Thymus (tissue), 11 donors: ENCODE measurements at regions not wholly inside any gene's neighbourhood (a gene's known extent, or its start where the extent isn't known, plus 50 kb on each side); places are given as distances from the start of the nearest gene placed in this dataset.

Experiments used
- DNase-seq, 9 donors: peaks; one replicate each; pipeline ENCODE4 v3.0.0-alpha.2; 2013; ENCODE audit warnings: low spot score in 9 of 9, low read depth in 6 of 9, missing footprints in 1 of 9
- H3K27ac ChIP-seq, 2 donors: one replicate each; pipeline ENCODE4 v1.5.1; 2013; ENCODE audit warnings: control low read depth in 1 of 2, low read depth in 1 of 2, low read length in 1 of 2, mild to moderate bottlenecking in 1 of 2, moderate library complexity in 1 of 2
- H3K27me3 ChIP-seq, 2 donors: one replicate each; pipeline ENCODE4 v1.5.1; 2013; ENCODE audit warnings: low read length in 1 of 2; ENCODE audit not compliant: control insufficient read depth in 2 of 2, insufficient read depth in 1 of 2
- H3K36me3 ChIP-seq, 2 donors: one replicate each; pipeline ENCODE4 v1.5.1; 2013; ENCODE audit warnings: low read length in 1 of 2, mild to moderate bottlenecking in 1 of 2, moderate library complexity in 1 of 2; ENCODE audit not compliant: control insufficient read depth in 2 of 2, insufficient read depth in 2 of 2
- H3K4me1 ChIP-seq, 2 donors: one replicate each; pipeline ENCODE4 v1.5.1; 2013; ENCODE audit warnings: low read length in 2 of 2; ENCODE audit not compliant: control insufficient read depth in 2 of 2, insufficient read depth in 2 of 2
- H3K4me3 ChIP-seq, 2 donors: one replicate each; pipeline ENCODE4 v1.5.1; 2013; ENCODE audit warnings: low read length in 2 of 2, control low read depth in 1 of 2, mild to moderate bottlenecking in 1 of 2
- H3K9me3 ChIP-seq, 2 donors: one replicate each; pipeline ENCODE4 v1.5.1; 2013; ENCODE audit warnings: low read length in 1 of 2, mild to moderate bottlenecking in 1 of 2; ENCODE audit not compliant: control insufficient read depth in 2 of 2, insufficient read depth in 1 of 2
- WGBS: extraction: QIAGEN DNeasy Blood & Tissue Kit; methylation state at CpG from one replicate; pipeline ENCODE4 v1.1.7; 2013; 5-methylcytosine and 5-hydroxymethylcytosine counted together
- donor health status: healthy.

DNA sequence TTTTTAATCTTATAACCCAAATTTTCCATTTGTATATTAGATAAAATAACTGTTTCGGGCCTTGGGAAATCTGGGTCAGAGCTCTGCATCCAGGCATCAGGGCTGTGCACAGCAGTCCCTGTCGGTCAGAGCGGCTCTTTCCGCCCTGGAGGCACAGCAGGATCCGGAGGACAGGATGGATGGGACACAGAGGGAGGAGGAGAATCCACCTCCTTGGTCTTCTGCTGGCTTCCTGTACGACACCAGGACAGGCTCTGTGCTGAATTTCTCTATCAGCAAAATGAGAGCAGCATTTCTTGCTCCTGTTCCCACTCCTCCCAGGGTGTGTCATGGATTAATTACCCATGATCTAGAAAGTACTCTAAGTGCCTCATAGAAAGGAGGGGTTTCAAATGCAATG lies 254.9 kb downstream of the SKAP2 start:
- H3K4me1 ChIP-seq, result no peaks in the 10 kb centered on the region
- 95% methylated on average over 6 of the region's 6 CpGs for WGBS
- no peak overlapping the region for H3K4me3 ChIP-seq
- no peak for DNase-seq
- H3K9me3 ChIP-seq, result no peaks in the 10 kb centered on the region
- no peaks in the 10 kb centered on the region for H3K36me3 ChIP-seq
- no peak overlapping the region for H3K27ac ChIP-seq
- no peaks in the 10 kb centered on the region for H3K27me3 ChIP-seq

DNA sequence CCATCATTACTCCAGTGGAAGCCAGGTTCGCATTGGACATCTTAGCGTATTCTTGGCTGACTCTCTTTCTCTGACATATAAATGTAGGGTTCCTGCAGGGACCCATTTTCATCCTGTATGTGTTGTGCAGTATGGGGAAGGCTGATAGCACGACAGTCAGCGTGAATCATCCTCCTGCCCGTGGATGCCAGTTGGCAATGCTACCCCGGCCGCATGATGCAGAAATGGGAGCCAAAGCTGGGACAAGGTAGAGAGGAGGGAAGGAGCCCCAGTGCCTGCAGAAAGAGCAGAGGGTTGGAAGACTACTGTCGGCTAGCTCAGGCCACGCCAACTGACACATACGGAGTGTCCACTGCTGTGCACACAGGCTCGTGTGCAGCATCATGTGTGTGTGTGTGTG lies 251.6 kb downstream of the SKAP2 start:
- Histone ChIP-seq H3K27me3 (no peaks in the 10 kb centered on the region), H3K27ac (no peak overlapping the region), H3K36me3 (no peaks in the 10 kb centered on the region), H3K9me3 (no peaks in the 10 kb centered on the region), H3K4me1 (no peaks in the 10 kb centered on the region), H3K4me3 (no peak overlapping the region)
- no peak for DNase-seq
- 96% methylated on average over 11 of the region's 11 CpGs for WGBS

DNA sequence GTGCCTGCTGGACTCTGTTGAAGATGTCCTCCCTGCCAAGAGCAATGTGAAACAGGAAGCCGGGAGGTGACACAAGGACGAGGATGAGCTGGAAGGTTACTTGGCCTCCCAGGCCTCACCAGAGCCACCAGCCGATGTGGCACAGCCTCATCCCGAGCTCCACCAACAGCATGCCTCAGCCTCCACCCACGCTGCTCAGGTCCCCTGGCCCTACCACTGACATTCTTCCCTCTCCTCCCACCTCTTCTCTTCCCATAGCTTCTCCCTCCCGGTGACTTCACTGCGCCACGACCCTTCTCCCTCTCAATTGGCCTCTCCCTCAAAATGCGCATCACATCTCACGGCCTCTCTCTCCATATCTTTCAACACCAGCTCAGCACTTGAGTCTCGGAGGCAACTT lies 249.9 kb downstream of the SKAP2 start:
- DNase-seq, result no peak
- H3K27ac ChIP-seq, result no peak overlapping the region
- no peaks in the 10 kb centered on the region for H3K27me3 ChIP-seq
- H3K9me3 ChIP-seq, result no peaks in the 10 kb centered on the region
- no peaks in the 10 kb centered on the region for H3K4me1 ChIP-seq
- no peak overlapping the region for H3K4me3 ChIP-seq
- WGBS, result 97% methylated on average over 11 of the region's 11 CpGs
- H3K36me3 ChIP-seq, result no peaks in the 10 kb centered on the region

DNA sequence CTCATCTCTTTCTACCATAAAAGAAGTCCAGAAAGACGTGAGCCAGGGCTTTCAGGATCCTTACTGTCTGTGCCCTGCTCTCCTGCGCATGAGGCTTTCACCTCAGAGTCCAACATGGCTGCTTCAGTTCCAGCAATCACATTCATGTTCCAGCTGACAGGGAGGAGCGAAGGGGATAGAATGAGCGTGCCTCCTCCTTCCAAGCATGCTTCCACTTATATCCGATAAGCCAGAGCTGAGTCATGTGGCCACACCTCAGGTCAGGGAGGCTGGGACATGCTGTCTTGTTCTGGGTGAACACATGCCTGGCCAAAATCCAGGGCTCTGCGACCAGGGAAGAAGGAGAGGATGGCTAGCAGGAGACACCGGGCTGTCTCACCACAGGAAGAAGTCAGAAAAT lies 248.2 kb downstream of the SKAP2 start:
- no peaks in the 10 kb centered on the region for H3K36me3 ChIP-seq
- H3K27me3 ChIP-seq, result no peaks in the 10 kb centered on the region
- no peaks in the 10 kb centered on the region for H3K4me1 ChIP-seq
- H3K9me3 ChIP-seq, result no peaks in the 10 kb centered on the region
- DNase-seq, result no peak
- H3K4me3 ChIP-seq, result no peak overlapping the region
- H3K27ac ChIP-seq, result no peak overlapping the region
- WGBS, result 95% methylated on average over 7 of the region's 7 CpGs

DNA sequence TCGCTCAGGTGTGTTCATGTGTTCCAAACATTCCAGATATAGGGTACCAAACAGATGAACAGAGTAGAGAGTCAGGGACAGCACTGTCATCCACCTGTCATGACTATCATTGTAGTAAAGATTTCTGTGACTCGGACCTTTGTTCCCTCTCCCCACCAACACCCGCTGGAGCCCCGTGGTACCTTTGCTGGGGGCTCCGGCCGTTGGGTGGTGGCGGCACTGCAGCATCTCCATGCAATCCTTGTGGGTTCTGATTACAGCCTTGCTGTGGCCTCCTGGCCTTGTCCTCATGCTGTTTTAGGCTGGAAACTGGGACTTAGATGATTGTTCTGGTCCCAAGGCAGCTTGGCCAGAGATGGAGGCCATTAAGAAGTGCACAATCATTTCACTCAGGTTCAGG lies 247.3 kb downstream of the SKAP2 start:
- H3K4me3 ChIP-seq, result no peak overlapping the region
- H3K36me3 ChIP-seq, result no peaks in the 10 kb centered on the region
- H3K9me3 ChIP-seq, result no peaks in the 10 kb centered on the region
- no peak overlapping the region for H3K27ac ChIP-seq
- 97% methylated on average over 7 of the region's 7 CpGs for WGBS
- DNase-seq, result no peak
- H3K4me1 ChIP-seq, result no peaks in the 10 kb centered on the region
- no peaks in the 10 kb centered on the region for H3K27me3 ChIP-seq
